Body of pancreas (tissue), 4 donors: ENCODE measurements at regions not wholly inside any gene's neighbourhood (a gene's known extent, or its start where the extent isn't known, plus 50 kb on each side); places are given as distances from the start of the nearest gene placed in this dataset.
"Not testable (repeated sequence)": the region's sequence is repeated elsewhere in the genome, so short reads cannot be mapped to it uniquely, and the experiment has no call there.

Source experiments
- ATAC-seq: fragments of 150-250 bp; one replicate; pipeline ENCODE4 v1.9.1; 2016
- DNase-seq, 4 donors: peaks; one replicate each; pipeline ENCODE4 v3.0.0-alpha.2; 2019
- H3K27ac ChIP-seq, 4 donors: fragments of 200-600 bp; sonication (generic); 1 replicate in 3 of 4; 2 replicates in 1 of 4; pipeline versions ENCODE4 v1.5.1 to v1.6.1; 2016 to 2019; ENCODE audit warnings: mild to moderate bottlenecking in 1 of 4, mixed read lengths in 1 of 4, moderate library complexity in 1 of 4
- H3K27me3 ChIP-seq, 2 donors: fragments of 200-600 bp; sonication (generic); one replicate each; pipeline ENCODE4 v1.6.0; 2016; ENCODE audit warnings: mild to moderate bottlenecking in 1 of 2
- H3K36me3 ChIP-seq, 2 donors: fragments of 200-600 bp; sonication (generic); replicated peaks in 1 of 2; 2 replicates each; pipeline ENCODE4 v1.5.1; 2016; ENCODE audit warnings: low read depth in 2 of 2; ENCODE audit not compliant: insufficient read depth in 1 of 2
- H3K4me1 ChIP-seq: fragments of 200-600 bp; sonication (generic); one replicate; pipeline ENCODE4 v1.6.0; 2016
- H3K4me3 ChIP-seq, 2 donors: fragments of 200-600 bp; sonication (generic); 1 replicate in 1 of 2; 2 replicates in 1 of 2; pipeline ENCODE4 v1.5.1; 2016 to 2019
- H3K9me3 ChIP-seq, 3 donors: fragments of 200-600 bp; sonication (generic); 1 replicate in 2 of 3; 2 replicates in 1 of 3; pipeline ENCODE4 v1.5.1; 2016
- CTCF ChIP-seq, 7 experiments: fragments of 450-650 bp in 4 of 7; fragments of 200-600 bp in 3 of 7; sonication (generic) in 3 of 7; IDR thresholded peaks; one replicate each; pipeline ENCODE4 v1.5.1; 2016 to 2019; ENCODE audit warnings: antibody characterized with exemption in 7 of 7
- POLR2A ChIP-seq, 3 donors: fragments of 450-650 bp; IDR thresholded peaks; one replicate each; pipeline ENCODE4 v1.6.1; 2016; ENCODE audit warnings: antibody characterized with exemption in 3 of 3, mild to moderate bottlenecking in 2 of 3
- WGBS, 2 donors: methylation state at CpG; one replicate each; pipeline ENCODE4 v1.1.5; 2017; 5-methylcytosine and 5-hydroxymethylcytosine counted together
- intact Hi-C: fragments of 100-400 bp; cut with DNase I; formaldehyde crosslinking; loops from one replicate; pipeline ENCODE4 v1.15.1; 2023

DNA sequence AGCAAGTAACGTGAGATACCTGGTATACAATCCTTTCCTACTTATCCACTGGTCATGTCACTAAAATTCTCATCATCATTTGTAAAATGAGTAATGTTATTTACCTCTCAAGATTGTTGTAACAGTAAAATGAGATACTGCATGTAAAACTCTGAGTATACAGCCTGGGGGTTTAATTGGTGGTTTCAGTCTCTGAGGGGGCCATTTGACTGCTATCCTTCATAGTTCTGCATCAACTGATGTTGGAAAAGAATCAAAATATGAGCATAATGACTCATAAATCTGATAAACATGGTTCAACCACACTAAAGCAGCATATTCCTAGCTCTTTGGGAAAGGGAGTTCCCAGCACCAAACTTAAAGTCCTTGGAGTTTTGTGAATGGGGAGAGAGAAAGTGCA, 181.0 kb upstream of the GHR start:
- intact Hi-C loops: no loop called here
- no peaks in the 10 kb centered on the region for H3K27me3 ChIP-seq
- DNase-seq (no peak), ATAC-seq (no peak)
- no peaks in the 10 kb centered on the region for H3K9me3 ChIP-seq
- no peaks in the 10 kb centered on the region for H3K4me1 ChIP-seq
- TF ChIP-seq POLR2A (IDR thresholded peaks at IDR 0.05) (no peak), CTCF (IDR thresholded peaks at IDR 0.05) (no peak)
- 26 to 54% methylated on average over 1 of the region's 1 CpG for WGBS, 2 donors
- no peaks in the 10 kb centered on the region for H3K36me3 ChIP-seq
- no peak overlapping the region for H3K4me3 ChIP-seq
- no peak overlapping the region for H3K27ac ChIP-seq

GRCh38 chr5:42242881-42243485, 180.3 kb upstream of the GHR start:
- intact Hi-C loops: no loop called here
- no peak for TF ChIP-seq POLR2A (IDR thresholded peaks at IDR 0.05)
- no peak for TF ChIP-seq CTCF (IDR thresholded peaks at IDR 0.05)
- 50 to 51% methylated on average over 5 of the region's 5 CpGs for WGBS, 2 donors
- DNase-seq: no peak
- Histone ChIP-seq H3K9me3 (no peaks in the 10 kb centered on the region), H3K4me3 (no peak overlapping the region), H3K4me1 (no peaks in the 10 kb centered on the region), H3K27me3 (no peaks in the 10 kb centered on the region), H3K27ac (no peak overlapping the region), H3K36me3 (no peaks in the 10 kb centered on the region)
- ATAC-seq: no peak

DNA sequence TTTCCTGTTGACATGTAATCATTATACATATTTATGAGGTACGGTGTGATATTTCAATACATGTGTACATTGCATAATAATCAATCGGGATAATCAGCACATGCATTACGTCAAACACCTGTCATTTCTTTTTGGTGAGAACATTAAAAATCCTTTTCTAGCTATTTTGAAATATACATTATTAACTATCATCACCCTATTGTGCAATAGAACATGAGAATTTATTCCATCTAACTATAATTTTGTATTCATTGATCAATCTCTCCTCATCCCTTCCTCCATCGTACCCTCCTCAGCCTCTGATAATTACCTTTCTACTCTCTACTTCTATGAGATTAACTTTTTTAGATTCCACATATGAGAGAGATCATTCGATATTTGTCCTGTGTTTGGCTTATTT, 170.9 kb upstream of the GHR start:
- Histone ChIP-seq H3K36me3 (no peaks in the 10 kb centered on the region), H3K9me3 (no peaks in the 10 kb centered on the region), H3K4me3 (no peak overlapping the region), H3K27me3 (no peaks in the 10 kb centered on the region), H3K27ac (no peak overlapping the region), H3K4me1 (no peaks in the 10 kb centered on the region)
- TF ChIP-seq CTCF (IDR thresholded peaks at IDR 0.05): no peak
- no peak for TF ChIP-seq POLR2A (IDR thresholded peaks at IDR 0.05)
- no peak for ATAC-seq
- WGBS, 2 donors: 75 to 76% methylated on average over 5 of the region's 5 CpGs
- intact Hi-C loops: no loop called here
- no peak for DNase-seq

DNA sequence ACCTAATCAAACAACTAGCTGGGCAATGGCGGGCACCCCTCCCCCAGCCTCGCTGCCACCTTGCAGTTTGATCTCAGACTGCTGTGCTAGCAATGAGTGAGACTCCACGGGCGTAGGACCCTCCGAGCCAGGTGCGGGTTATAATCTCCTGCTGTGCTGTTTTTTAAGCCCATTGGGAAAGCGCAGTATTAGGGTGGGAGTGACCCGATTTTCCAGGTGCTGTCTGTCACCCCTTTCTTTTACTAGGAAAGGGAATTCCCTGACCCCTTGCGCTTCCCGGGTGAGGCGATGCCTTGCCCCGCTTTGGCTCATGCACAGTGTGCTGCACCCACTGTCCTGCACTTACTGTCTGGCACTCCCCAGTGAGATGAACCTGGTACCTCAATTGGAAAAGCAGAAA, 163.3 kb upstream of the GHR start:
- H3K9me3 ChIP-seq, DNase-seq, H3K27ac ChIP-seq, H3K4me3 ChIP-seq, H3K4me1 ChIP-seq, H3K27me3 ChIP-seq, ATAC-seq, intact Hi-C loops, H3K36me3 ChIP-seq: not testable (repeated sequence)
- WGBS, 2 donors: 91 to 92% methylated on average over 12 of the region's 12 CpGs

DNA sequence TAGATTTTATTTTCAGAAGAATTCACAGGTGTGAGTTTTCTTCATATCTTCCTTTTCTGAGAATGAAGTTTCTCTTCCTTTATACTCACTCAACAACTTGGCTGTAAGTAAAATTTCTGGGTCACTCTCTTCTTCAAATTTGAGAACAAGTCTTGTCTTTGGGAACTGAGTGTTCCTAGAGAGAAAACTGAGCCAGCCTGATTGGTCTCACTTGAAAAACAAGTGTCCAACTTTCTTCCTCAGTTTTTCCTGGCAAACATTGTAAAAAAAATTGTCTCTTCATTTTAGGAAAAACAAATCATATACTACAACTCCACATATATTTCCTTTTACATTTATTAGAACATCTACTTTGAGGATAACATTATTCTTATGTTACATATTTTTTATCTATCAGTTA, 156.1 kb upstream of the GHR start:
- H3K27ac ChIP-seq: no peak overlapping the region
- no peak for DNase-seq
- ATAC-seq: no peak
- no peaks in the 10 kb centered on the region for H3K27me3 ChIP-seq
- no peak for TF ChIP-seq CTCF (IDR thresholded peaks at IDR 0.05)
- TF ChIP-seq POLR2A (IDR thresholded peaks at IDR 0.05): no peak
- intact Hi-C loops: no loop called here
- no peaks in the 10 kb centered on the region for H3K36me3 ChIP-seq
- H3K9me3 ChIP-seq: no peaks in the 10 kb centered on the region
- H3K4me1 ChIP-seq: no peaks in the 10 kb centered on the region
- no peak overlapping the region for H3K4me3 ChIP-seq

DNA sequence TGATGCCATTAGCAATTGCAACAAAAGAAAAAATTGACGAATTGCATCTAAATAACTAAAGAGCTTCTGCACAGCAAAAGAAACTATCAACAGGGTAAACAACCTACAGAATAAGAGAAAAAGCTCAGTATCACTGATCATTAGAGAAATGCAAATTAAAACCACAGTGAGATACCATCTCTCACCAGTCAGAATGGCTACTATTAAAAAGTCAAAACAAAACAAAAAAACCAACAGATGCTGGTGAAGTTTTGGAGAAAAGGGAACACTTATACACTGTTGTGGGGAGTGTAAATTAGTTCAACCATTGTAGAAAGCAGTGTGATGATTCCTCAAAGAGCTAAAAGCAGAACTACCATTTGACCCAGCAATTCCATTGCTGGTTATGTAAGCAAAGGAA, 155.1 kb upstream of the GHR start:
- intact Hi-C loops, H3K4me3 ChIP-seq, H3K4me1 ChIP-seq, DNase-seq, H3K27me3 ChIP-seq, ATAC-seq, H3K36me3 ChIP-seq, H3K9me3 ChIP-seq, H3K27ac ChIP-seq: not testable (repeated sequence)
- 52 to 83% methylated on average over 1 of the region's 1 CpG for WGBS, 2 donors
